HG03108 (cell line): ENCODE measurements at regions not wholly inside any gene's neighbourhood (a gene's known extent, or its start where the extent isn't known, plus 50 kb on each side); places are given as distances from the start of the nearest gene placed in this dataset.

Source experiments
- ATAC-seq: cut with Tn5 transposase; IDR thresholded peaks from one replicate; pipeline ENCODE4 v1.9.1; 2021; ENCODE audit warnings: moderate library complexity; ENCODE audit not compliant: unreplicated experiment

- no peak for ATAC-seq
These were observed 191.9 kb upstream of the LINGO1 start for GRCh38 chr15:77824361-77825251.

GRCh38 chr15:77823736-77824135 is 191.0 kb upstream of the LINGO1 start:
- ATAC-seq = no peak

GRCh38 chr15:77822631-77823230 is 190.0 kb upstream of the LINGO1 start:
- ATAC-seq = no peak

- ATAC-seq = no peak
These were observed 189.2 kb upstream of the LINGO1 start for GRCh38 chr15:77821959-77822256.

- ATAC-seq = no peak
These were observed 188.7 kb upstream of the LINGO1 start for GRCh38 chr15:77821188-77821958.

- no peak for ATAC-seq
These were observed 187.4 kb upstream of the LINGO1 start for GRCh38 chr15:77819851-77820728.

- no peak for ATAC-seq
These were observed 186.5 kb upstream of the LINGO1 start for GRCh38 chr15:77819048-77819850.

GRCh38 chr15:77818484-77819047 is 185.9 kb upstream of the LINGO1 start:
- ATAC-seq = no peak

- ATAC-seq = no peak
These were observed 184.7 kb upstream of the LINGO1 start for GRCh38 chr15:77817434-77817833.

- no peak for ATAC-seq
These were observed 184.3 kb upstream of the LINGO1 start for GRCh38 chr15:77816983-77817382.

GRCh38 chr15:77815015-77815414 is 182.3 kb upstream of the LINGO1 start:
- no peak for ATAC-seq

GRCh38 chr15:77812664-77813063 is 180.0 kb upstream of the LINGO1 start:
- no peak for ATAC-seq

GRCh38 chr15:77811270-77811669 is 178.6 kb upstream of the LINGO1 start:
- no peak for ATAC-seq

GRCh38 chr15:77810130-77810571 is 177.4 kb upstream of the LINGO1 start:
- no peak for ATAC-seq

- no peak for ATAC-seq
These were observed 176.0 kb upstream of the LINGO1 start for GRCh38 chr15:77808581-77809177.

- ATAC-seq = no peak
These were observed 175.4 kb upstream of the LINGO1 start for GRCh38 chr15:77808075-77808474.

- no peak for ATAC-seq
These were observed 174.9 kb upstream of the LINGO1 start for GRCh38 chr15:77807611-77808010.

GRCh38 chr15:77807115-77807514 is 174.4 kb upstream of the LINGO1 start:
- ATAC-seq = no peak

- no peak for ATAC-seq
These were observed 171.5 kb upstream of the LINGO1 start for GRCh38 chr15:77804210-77804609.
